ENCODE measurements at regions not wholly inside any gene's neighbourhood (a gene's known extent, or its start where the extent isn't known, plus 50 kb on each side); places are given as distances from the start of the nearest gene placed in this dataset.

GRCh38 chr10:2282202-2282601 is 544.9 kb upstream of the ADARB2 start:
- Histone ChIP-seq H4K8ac (ENCODE audit: low read length) (no peak overlapping the region), H3K14ac (ENCODE audit: low read length in 2 of 2) (no peak overlapping the region), H3K9ac (ENCODE audit: low read length) (no peak overlapping the region), H3K9me3 (ENCODE audit: control insufficient read depth, low read length) (peaks cover 10% of the 10 kb centered on the region), H2BK15ac (ENCODE audit: low read depth, poor library complexity, severe bottlenecking) (no peak overlapping the region), H3K79me1 (replicated peaks; ENCODE audit: low read length, poor library complexity, severe bottlenecking) (no peaks in the 10 kb centered on the region), H2BK12ac (ENCODE audit: low read length in 2 of 2) (no peak overlapping the region), H3K36me3 (ENCODE audit: control insufficient read depth in 1 of 2, insufficient read depth in 2 of 2, low read depth in 1 of 2, low read length in 2 of 2) (no peaks in the 10 kb centered on the region), H2AFZ (ENCODE audit: low read depth, low read length) (no peak overlapping the region), H2AK5ac (ENCODE audit: low read length, severe bottlenecking) (no peak overlapping the region), H3K18ac (ENCODE audit: low read depth in 1 of 2, low read length in 2 of 2) (no peak overlapping the region), H3K23ac (ENCODE audit: low read length in 2 of 2) (no peak overlapping the region), H2BK5ac (ENCODE audit: low read depth, low read length, poor library complexity, severe bottlenecking) (no peak overlapping the region), H3K4ac (ENCODE audit: low read depth in 1 of 2, low read length in 2 of 2) (no peak overlapping the region), H3K4me3 (ENCODE audit: insufficient read depth in 1 of 2, low read depth in 1 of 2, low read length in 2 of 2) (no peak overlapping the region), H3K4me1 (ENCODE audit: control insufficient read depth, insufficient read depth, low read depth, low read length) (no peaks in the 10 kb centered on the region), H3K27ac (ENCODE audit: low read length, poor library complexity, severe bottlenecking) (no peak overlapping the region), H4K91ac (ENCODE audit: low read length) (no peak overlapping the region), H3K27me3 (ENCODE audit: control insufficient read depth in 1 of 2, insufficient read depth in 1 of 2, low read length in 2 of 2) (no peaks in the 10 kb centered on the region), H3K4me2 (ENCODE audit: low read length, poor library complexity, severe bottlenecking) (no peak overlapping the region), H2BK120ac (ENCODE audit: low read depth, low read length) (no peak overlapping the region)
- no peak for DNase-seq
- WGBS, result 82% methylated on average over 4 of the region's 7 CpGs

GRCh38 chr10:2280713-2281300 is 543.5 kb upstream of the ADARB2 start:
- Histone ChIP-seq H4K8ac (ENCODE audit: low read length) (no peak overlapping the region), H3K4me1 (ENCODE audit: control insufficient read depth, insufficient read depth, low read depth, low read length) (no peaks in the 10 kb centered on the region), H3K23ac (ENCODE audit: low read length in 2 of 2) (no peak overlapping the region), H3K4ac (ENCODE audit: low read depth in 1 of 2, low read length in 2 of 2) (no peak overlapping the region), H3K27me3 (ENCODE audit: control insufficient read depth in 1 of 2, insufficient read depth in 1 of 2, low read length in 2 of 2) (no peaks in the 10 kb centered on the region), H2BK12ac (ENCODE audit: low read length in 2 of 2) (no peak overlapping the region), H3K27ac (ENCODE audit: low read length, poor library complexity, severe bottlenecking) (no peak overlapping the region), H2BK15ac (ENCODE audit: low read depth, poor library complexity, severe bottlenecking) (no peak overlapping the region), H2BK120ac (ENCODE audit: low read depth, low read length) (no peak overlapping the region), H3K14ac (ENCODE audit: low read length in 2 of 2) (no peak overlapping the region), H2AFZ (ENCODE audit: low read depth, low read length) (no peak overlapping the region), H4K91ac (ENCODE audit: low read length) (no peak overlapping the region), H3K36me3 (ENCODE audit: control insufficient read depth in 1 of 2, insufficient read depth in 2 of 2, low read depth in 1 of 2, low read length in 2 of 2) (no peaks in the 10 kb centered on the region), H2AK5ac (ENCODE audit: low read length, severe bottlenecking) (no peak overlapping the region), H3K79me1 (replicated peaks; ENCODE audit: low read length, poor library complexity, severe bottlenecking) (no peaks in the 10 kb centered on the region), H3K18ac (ENCODE audit: low read depth in 1 of 2, low read length in 2 of 2) (no peak overlapping the region), H3K9me3 (ENCODE audit: control insufficient read depth, low read length) (peaks cover 11% of the 10 kb centered on the region), H3K4me2 (ENCODE audit: low read length, poor library complexity, severe bottlenecking) (no peak overlapping the region), H3K9ac (ENCODE audit: low read length) (no peak overlapping the region), H3K4me3 (ENCODE audit: insufficient read depth in 1 of 2, low read depth in 1 of 2, low read length in 2 of 2) (no peak overlapping the region), H2BK5ac (ENCODE audit: low read depth, low read length, poor library complexity, severe bottlenecking) (no peak overlapping the region)
- 91% methylated on average over 5 of the region's 5 CpGs for WGBS
- DNase-seq, result no peak

DNA sequence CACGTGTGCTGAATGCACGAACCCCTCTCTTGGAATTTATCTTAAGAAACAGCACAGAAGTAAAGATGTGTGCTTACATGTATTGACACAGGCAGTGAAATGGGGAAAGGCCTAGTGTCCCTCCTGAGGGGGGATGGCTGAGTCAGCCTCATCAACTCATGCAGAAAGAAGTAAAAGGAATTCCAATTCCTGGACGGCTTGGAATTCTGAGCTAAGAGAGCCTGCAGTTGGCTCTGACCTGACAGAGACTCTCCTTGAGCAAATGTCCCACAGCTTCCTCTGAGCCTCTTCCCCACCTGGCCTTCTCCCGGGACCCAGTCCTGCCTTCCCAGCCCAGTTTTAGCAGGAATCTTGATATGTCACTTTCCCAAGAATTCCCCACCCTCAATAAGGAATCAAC is 542.4 kb upstream of the ADARB2 start:
- no peak overlapping the region for H3K4me2 ChIP-seq (ENCODE audit: low read length, poor library complexity, severe bottlenecking)
- H3K4me1 ChIP-seq (ENCODE audit: control insufficient read depth, insufficient read depth, low read depth, low read length), result no peaks in the 10 kb centered on the region
- H3K14ac ChIP-seq (ENCODE audit: low read length in 2 of 2), result no peak overlapping the region
- no peak overlapping the region for H2AFZ ChIP-seq (ENCODE audit: low read depth, low read length)
- no peak overlapping the region for H2BK5ac ChIP-seq (ENCODE audit: low read depth, low read length, poor library complexity, severe bottlenecking)
- H3K36me3 ChIP-seq (ENCODE audit: control insufficient read depth in 1 of 2, insufficient read depth in 2 of 2, low read depth in 1 of 2, low read length in 2 of 2), result no peaks in the 10 kb centered on the region
- H3K27ac ChIP-seq (ENCODE audit: low read length, poor library complexity, severe bottlenecking), result no peak overlapping the region
- no peak overlapping the region for H3K18ac ChIP-seq (ENCODE audit: low read depth in 1 of 2, low read length in 2 of 2)
- H4K91ac ChIP-seq (ENCODE audit: low read length), result no peak overlapping the region
- peaks cover 11% of the 10 kb centered on the region for H3K9me3 ChIP-seq (ENCODE audit: control insufficient read depth, low read length)
- H2BK12ac ChIP-seq (ENCODE audit: low read length in 2 of 2), result no peak overlapping the region
- no peaks in the 10 kb centered on the region for H3K79me1 ChIP-seq (replicated peaks; ENCODE audit: low read length, poor library complexity, severe bottlenecking)
- H4K8ac ChIP-seq (ENCODE audit: low read length), result no peak overlapping the region
- 69% methylated on average over 4 of the region's 4 CpGs for WGBS
- no peaks in the 10 kb centered on the region for H3K27me3 ChIP-seq (ENCODE audit: control insufficient read depth in 1 of 2, insufficient read depth in 1 of 2, low read length in 2 of 2)
- H3K4me3 ChIP-seq (ENCODE audit: insufficient read depth in 1 of 2, low read depth in 1 of 2, low read length in 2 of 2), result no peak overlapping the region
- no peak overlapping the region for H2BK15ac ChIP-seq (ENCODE audit: low read depth, poor library complexity, severe bottlenecking)
- DNase-seq, result no peak
- H2BK120ac ChIP-seq (ENCODE audit: low read depth, low read length), result no peak overlapping the region
- H3K23ac ChIP-seq (ENCODE audit: low read length in 2 of 2), result no peak overlapping the region
- no peak overlapping the region for H2AK5ac ChIP-seq (ENCODE audit: low read length, severe bottlenecking)
- no peak overlapping the region for H3K4ac ChIP-seq (ENCODE audit: low read depth in 1 of 2, low read length in 2 of 2)
- no peak overlapping the region for H3K9ac ChIP-seq (ENCODE audit: low read length)

DNA sequence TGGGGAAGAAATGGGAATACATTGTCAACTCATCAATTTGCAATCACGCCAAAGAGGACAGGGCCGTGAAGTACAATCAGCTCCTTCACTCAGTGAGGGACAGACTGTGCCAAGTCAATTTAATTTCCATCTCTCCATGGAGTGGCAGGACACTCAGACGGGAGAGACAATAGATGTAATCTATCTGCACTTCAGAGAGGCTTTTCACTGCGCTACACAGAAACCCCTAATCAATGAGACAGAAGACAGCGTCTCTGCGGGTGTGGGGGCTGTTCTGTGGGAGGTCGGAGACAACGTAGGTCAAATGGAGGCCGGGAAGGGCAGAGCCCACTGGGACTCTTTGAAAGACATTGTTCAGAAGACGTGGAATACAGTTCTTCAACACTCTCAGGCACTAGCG is 541.0 kb upstream of the ADARB2 start:
- H3K18ac ChIP-seq (ENCODE audit: low read depth in 1 of 2, low read length in 2 of 2), result no peak overlapping the region
- peaks cover 11% of the 10 kb centered on the region for H3K9me3 ChIP-seq (ENCODE audit: control insufficient read depth, low read length)
- no peak overlapping the region for H3K14ac ChIP-seq (ENCODE audit: low read length in 2 of 2)
- H2AK5ac ChIP-seq (ENCODE audit: low read length, severe bottlenecking), result no peak overlapping the region
- no peak overlapping the region for H3K23ac ChIP-seq (ENCODE audit: low read length in 2 of 2)
- H2BK120ac ChIP-seq (ENCODE audit: low read depth, low read length), result no peak overlapping the region
- H3K27me3 ChIP-seq (ENCODE audit: control insufficient read depth in 1 of 2, insufficient read depth in 1 of 2, low read length in 2 of 2), result no peaks in the 10 kb centered on the region
- no peak overlapping the region for H4K91ac ChIP-seq (ENCODE audit: low read length)
- H3K4me1 ChIP-seq (ENCODE audit: control insufficient read depth, insufficient read depth, low read depth, low read length), result no peaks in the 10 kb centered on the region
- no peak overlapping the region for H2BK12ac ChIP-seq (ENCODE audit: low read length in 2 of 2)
- no peak overlapping the region for H4K8ac ChIP-seq (ENCODE audit: low read length)
- no peak overlapping the region for H3K4me2 ChIP-seq (ENCODE audit: low read length, poor library complexity, severe bottlenecking)
- DNase-seq, result no peak
- WGBS, result 82% methylated on average over 10 of the region's 11 CpGs
- H2BK15ac ChIP-seq (ENCODE audit: low read depth, poor library complexity, severe bottlenecking), result no peak overlapping the region
- H3K36me3 ChIP-seq (ENCODE audit: control insufficient read depth in 1 of 2, insufficient read depth in 2 of 2, low read depth in 1 of 2, low read length in 2 of 2), result no peaks in the 10 kb centered on the region
- no peak overlapping the region for H2BK5ac ChIP-seq (ENCODE audit: low read depth, low read length, poor library complexity, severe bottlenecking)
- H3K4ac ChIP-seq (ENCODE audit: low read depth in 1 of 2, low read length in 2 of 2), result no peak overlapping the region
- no peaks in the 10 kb centered on the region for H3K79me1 ChIP-seq (replicated peaks; ENCODE audit: low read length, poor library complexity, severe bottlenecking)
- no peak overlapping the region for H2AFZ ChIP-seq (ENCODE audit: low read depth, low read length)
- no peak overlapping the region for H3K9ac ChIP-seq (ENCODE audit: low read length)
- H3K27ac ChIP-seq (ENCODE audit: low read length, poor library complexity, severe bottlenecking), result no peak overlapping the region
- H3K4me3 ChIP-seq (ENCODE audit: insufficient read depth in 1 of 2, low read depth in 1 of 2, low read length in 2 of 2), result no peak overlapping the region

All from mesenchymal stem cell (in vitro differentiated cells and primary cell).